ENCODE measurements at regions not wholly inside any gene's neighbourhood (a gene's known extent, or its start where the extent isn't known, plus 50 kb on each side); places are given as distances from the start of the nearest gene placed in this dataset.
A peak's percentile ranks its signal among the peaks of the same experiment; 100 is the strongest.

- TF ChIP-seq MBD1 (CRISPR knock-in tag; IDR thresholded peaks at IDR 0.05) = no peak
- no peak for TF ChIP-seq TEAD2 (tag; IDR thresholded peaks at IDR 0.05)
- TF ChIP-seq BRCA1 (IDR thresholded peaks at IDR 0.05) = no peak
- TF ChIP-seq BRCA1 (CRISPR knock-in tag; IDR thresholded peaks at IDR 0.05) = no peak
- peak; percentile 77 for TF ChIP-seq ZNF592 (IDR thresholded peaks at IDR 0.05)
- no peak; a peak in 1 of 6 replicates for TF ChIP-seq ZBTB11 (CRISPR knock-in tag; IDR thresholded peaks at IDR 0.05)
- TF ChIP-seq PKNOX1 (IDR thresholded peaks at IDR 0.05) = no peak
- TF ChIP-seq GABPB1 (CRISPR knock-in tag; IDR thresholded peaks at IDR 0.05) = no peak
- TF ChIP-seq NBN (IDR thresholded peaks at IDR 0.05; ENCODE audit: low read depth) = no peak
- no peak for TF ChIP-seq FOSL1 (tag; conservative IDR thresholded peaks at IDR 0.05)
- no peak for TF ChIP-seq ZZZ3 (IDR thresholded peaks at IDR 0.05)
- TF ChIP-seq ZNF589 (CRISPR knock-in tag; IDR thresholded peaks at IDR 0.05; ENCODE audit: low read depth) = no peak
- TF ChIP-seq HBP1 (CRISPR knock-in tag; IDR thresholded peaks at IDR 0.05) = no peak
- no peak for TF ChIP-seq ZNF551 (CRISPR knock-in tag; IDR thresholded peaks at IDR 0.05)
Measured at GRCh38 chr11:64500176-64501013, 55.3 kb upstream of the SLC22A11 start (continued).

Data from K562 (cell line).